Non-pigmented ciliary epithelial cell (primary cell): ENCODE measurements at regions not wholly inside any gene's neighbourhood (a gene's known extent, or its start where the extent isn't known, plus 50 kb on each side); places are given as distances from the start of the nearest gene placed in this dataset.

Source experiments
- DNase-seq: peaks from one replicate; pipeline ENCODE4 v3.0.0-alpha.2; 2010; ENCODE audit warnings: low read depth

- no peak for DNase-seq
These were observed 92.5 kb upstream of the PFN2 start for GRCh38 chr3:150063237-150063636.

DNA sequence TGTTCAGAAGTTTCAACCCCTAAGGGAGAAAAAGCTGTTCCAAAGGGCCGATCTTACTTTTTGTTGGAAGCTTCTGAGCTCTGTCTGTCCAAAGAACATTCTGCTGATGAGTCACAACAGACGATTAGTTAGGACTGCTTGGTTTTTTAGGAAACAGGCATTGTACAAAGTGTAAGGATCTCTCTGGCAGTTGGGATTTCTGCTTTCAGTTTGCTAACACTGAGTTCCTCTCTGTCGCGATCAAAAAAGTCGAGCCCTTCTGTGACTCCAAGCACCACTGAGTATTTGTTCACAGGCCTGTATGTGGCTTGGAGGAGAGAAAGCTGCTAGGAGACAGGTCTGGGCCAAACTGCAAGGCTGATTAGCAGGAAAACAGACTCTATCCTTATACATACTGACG is 91.8 kb upstream of the PFN2 start:
- DNase-seq = no peak

GRCh38 chr3:150061288-150062024 is 90.8 kb upstream of the PFN2 start:
- no peak for DNase-seq

GRCh38 chr3:150059729-150060128 is 89.0 kb upstream of the PFN2 start:
- no peak for DNase-seq

- no peak for DNase-seq
These were observed 88.5 kb upstream of the PFN2 start for GRCh38 chr3:150059241-150059640.

GRCh38 chr3:150057227-150057626 is 86.5 kb upstream of the PFN2 start:
- no peak for DNase-seq

DNA sequence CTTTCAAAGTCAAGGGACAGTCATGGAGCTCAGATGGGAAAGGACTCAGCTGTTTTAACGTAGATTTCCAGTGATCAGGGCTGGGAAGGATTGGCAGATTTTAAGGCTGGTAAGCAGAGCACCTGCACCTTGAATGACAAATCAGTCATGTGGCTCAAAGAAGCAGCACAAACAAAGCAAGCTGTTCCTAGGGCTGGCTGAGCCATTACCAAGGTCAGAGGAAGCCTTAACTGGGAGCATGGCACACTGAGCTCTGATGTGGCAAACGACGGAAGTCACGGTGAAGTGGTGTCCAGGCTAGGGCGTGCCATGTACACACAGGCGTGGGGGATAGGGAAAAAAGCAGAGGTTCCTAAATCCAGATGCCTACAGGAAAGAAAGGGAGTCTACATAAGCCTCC is 84.6 kb upstream of the PFN2 start:
- no peak for DNase-seq

DNA sequence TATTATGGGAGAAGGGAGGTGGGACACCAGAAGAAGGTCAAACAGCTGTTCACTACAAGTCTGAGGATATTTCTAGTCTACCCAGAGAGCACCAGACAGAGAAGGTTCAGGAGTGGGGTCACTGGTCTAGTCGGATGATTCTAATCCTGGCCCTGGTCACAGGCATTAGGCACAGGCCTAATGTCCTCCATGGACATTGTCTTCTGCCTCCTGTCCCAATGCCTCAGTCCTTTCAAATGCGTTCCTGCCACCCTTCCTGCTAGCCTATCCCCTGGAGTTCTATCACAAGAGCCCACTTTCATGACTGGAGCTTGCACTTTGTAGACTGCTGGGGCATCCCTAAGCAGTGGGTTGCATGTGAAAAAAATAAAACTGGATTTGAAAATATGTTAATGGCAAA is 83.9 kb upstream of the PFN2 start:
- no peak for DNase-seq

GRCh38 chr3:150050510-150050909 is 79.8 kb upstream of the PFN2 start:
- no peak for DNase-seq

GRCh38 chr3:150049317-150049716 is 78.6 kb upstream of the PFN2 start:
- DNase-seq = no peak

- DNase-seq = no peak
These were observed 71.2 kb upstream of the PFN2 start for GRCh38 chr3:150041877-150042276.

GRCh38 chr3:150040097-150040496 is 69.4 kb upstream of the PFN2 start:
- no peak for DNase-seq

DNA sequence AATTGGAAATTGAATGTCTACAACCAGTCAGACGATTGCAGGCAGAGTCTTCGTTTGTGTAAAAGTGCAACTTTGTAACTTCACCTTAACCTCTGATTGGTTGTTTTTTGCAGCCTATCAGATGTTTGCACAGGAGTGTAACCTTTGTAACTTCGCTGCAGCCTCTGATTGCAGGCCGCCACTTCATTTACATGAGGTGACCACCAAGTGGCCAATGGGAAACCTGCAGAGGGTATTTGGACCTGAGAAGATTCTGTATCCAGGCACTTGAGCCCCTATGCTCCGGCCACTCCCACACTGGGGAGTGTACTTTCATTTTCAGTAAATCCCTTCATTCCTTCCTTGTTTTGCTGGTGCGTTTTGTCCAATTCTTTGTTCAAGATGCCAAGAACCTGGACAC is 68.1 kb upstream of the PFN2 start:
- no peak for DNase-seq

GRCh38 chr3:150036780-150037179 is 66.1 kb upstream of the PFN2 start:
- DNase-seq = no peak

GRCh38 chr3:150035910-150036612 is 65.4 kb upstream of the PFN2 start:
- peak; percentile 17 for DNase-seq

DNA sequence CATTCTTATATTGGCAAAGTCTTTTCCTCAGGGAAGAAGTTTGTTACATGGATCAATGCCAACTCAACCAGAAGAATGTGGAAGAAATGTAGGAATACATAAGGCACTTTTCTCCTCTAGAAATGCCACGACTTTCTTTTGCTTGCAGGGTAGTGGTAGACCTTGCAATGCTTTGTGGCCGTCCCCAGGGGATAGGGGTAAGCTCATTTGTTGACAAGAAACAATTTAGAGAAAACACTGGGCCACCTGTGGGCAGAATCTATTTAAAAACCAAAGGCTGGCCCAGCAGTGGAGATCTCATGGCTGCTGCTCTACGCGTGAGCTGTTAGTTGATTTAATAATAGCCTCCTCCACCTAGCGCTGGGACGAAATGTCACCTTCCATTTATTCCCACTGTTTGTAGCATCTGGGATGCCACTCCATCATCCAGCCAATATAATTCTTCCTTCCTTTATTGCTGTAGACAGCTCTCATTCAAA is 64.6 kb upstream of the PFN2 start:
- no peak for DNase-seq

- DNase-seq = no peak
These were observed 63.0 kb upstream of the PFN2 start for GRCh38 chr3:150033721-150034120.

- no peak for DNase-seq
These were observed 60.1 kb upstream of the PFN2 start for GRCh38 chr3:150030841-150031240.

DNA sequence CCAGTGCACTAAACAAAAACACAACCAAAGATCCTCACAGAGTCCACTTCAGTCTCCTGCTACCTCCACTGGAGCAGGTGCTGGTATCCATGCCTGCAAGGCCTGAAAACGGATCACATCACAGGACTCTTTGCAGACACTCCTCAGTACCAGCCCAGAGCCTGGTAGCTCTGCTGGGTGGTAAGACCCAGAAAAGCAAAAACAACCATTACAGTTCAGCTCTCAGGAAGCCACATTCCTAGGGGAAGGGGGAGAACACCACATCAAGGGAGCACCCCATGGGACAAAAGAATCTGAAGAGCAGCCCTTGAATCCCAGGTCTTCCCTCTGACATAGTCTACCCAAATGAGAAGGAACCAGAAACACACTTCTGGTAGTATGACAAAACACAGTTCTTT is 52.5 kb upstream of the PFN2 start:
- DNase-seq = no peak

- no peak for DNase-seq
These were observed 51.9 kb upstream of the PFN2 start for GRCh38 chr3:150022381-150023238.

DNA sequence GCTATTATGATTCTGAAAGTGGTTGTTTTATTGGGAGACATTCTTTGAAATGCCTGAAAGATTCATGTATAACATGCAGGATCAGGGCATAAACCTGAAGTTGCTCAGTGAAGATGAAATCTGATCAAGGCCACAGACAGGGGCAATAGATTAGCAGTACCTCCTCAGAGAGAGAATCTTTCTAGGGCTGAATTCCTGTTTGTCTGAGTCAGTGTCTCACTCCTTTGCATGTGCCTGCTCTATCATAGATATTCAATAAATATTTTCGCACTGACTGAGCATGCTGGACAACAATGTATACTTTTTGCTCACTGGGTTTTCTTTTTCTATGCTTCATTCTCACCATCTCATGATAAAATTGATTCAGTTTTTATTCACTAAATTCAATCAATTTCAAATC is 49.8 kb upstream of the PFN2 start:
- peak; percentile 34 for DNase-seq
